Adipocyte (in vitro differentiated cells): ENCODE measurements at regions not wholly inside any gene's neighbourhood (a gene's known extent, or its start where the extent isn't known, plus 50 kb on each side); places are given as distances from the start of the nearest gene placed in this dataset.
A peak's percentile ranks its signal among the peaks of the same experiment; 100 is the strongest.

Experiments
- DNase-seq: peaks from one replicate; pipeline ENCODE4 v3.0.0-alpha.2; 2015; ENCODE audit warnings: low read depth
- H3K27me3 ChIP-seq: replicated peaks from 2 replicates; pipeline ENCODE4 v1.7.0; 2013; ENCODE audit warnings: mild to moderate bottlenecking, low read length, moderate library complexity; ENCODE audit not compliant: control insufficient read depth, insufficient read depth
- H3K36me3 ChIP-seq: 2 replicates; pipeline ENCODE4 v1.7.0; 2013; ENCODE audit warnings: low read length, mild to moderate bottlenecking, moderate library complexity; ENCODE audit not compliant: control insufficient read depth, insufficient read depth, severe bottlenecking
- H3K4me1 ChIP-seq: 2 replicates; pipeline ENCODE4 v1.7.0; 2013; ENCODE audit warnings: mild to moderate bottlenecking, low read length, moderate library complexity; ENCODE audit not compliant: control insufficient read depth, insufficient read depth
- H3K4me3 ChIP-seq: 2 replicates; pipeline ENCODE4 v1.7.0; 2013; ENCODE audit warnings: mild to moderate bottlenecking, low read length, moderate library complexity
- H3K9ac ChIP-seq: 2 replicates; pipeline ENCODE4 v1.7.0; 2013; ENCODE audit warnings: mild to moderate bottlenecking, low read length, moderate library complexity
- H3K9me3 ChIP-seq: 2 replicates; pipeline ENCODE4 v1.7.0; 2013; ENCODE audit warnings: mild to moderate bottlenecking, low read length, moderate library complexity; ENCODE audit not compliant: control insufficient read depth

GRCh38 chr2:212770240-212770639 lies 231.6 kb upstream of the ERBB4 start:
- Histone ChIP-seq H3K4me1 (no peaks in the 10 kb centered on the region), H3K36me3 (no peaks in the 10 kb centered on the region), H3K4me3 (no peak overlapping the region), H3K27me3 (no peaks in the 10 kb centered on the region), H3K9me3 (no peaks in the 10 kb centered on the region), H3K9ac (no peak overlapping the region)
- no peak for DNase-seq

GRCh38 chr2:212766921-212767320 lies 228.3 kb upstream of the ERBB4 start:
- Histone ChIP-seq H3K27me3 (no peaks in the 10 kb centered on the region), H3K9me3 (no peaks in the 10 kb centered on the region), H3K4me1 (no peaks in the 10 kb centered on the region), H3K36me3 (no peaks in the 10 kb centered on the region), H3K4me3 (no peak overlapping the region), H3K9ac (no peak overlapping the region)
- DNase-seq, result no peak

GRCh38 chr2:212752730-212753351 lies 214.2 kb upstream of the ERBB4 start:
- Histone ChIP-seq H3K4me3 (no peak overlapping the region), H3K36me3 (no peaks in the 10 kb centered on the region), H3K4me1 (no peaks in the 10 kb centered on the region), H3K9me3 (peaks cover 3% of the 10 kb centered on the region), H3K9ac (no peak overlapping the region), H3K27me3 (no peaks in the 10 kb centered on the region)
- no peak for DNase-seq

- H3K4me1 ChIP-seq, result no peaks in the 10 kb centered on the region
- no peaks in the 10 kb centered on the region for H3K27me3 ChIP-seq
- no peaks in the 10 kb centered on the region for H3K36me3 ChIP-seq
- H3K9ac ChIP-seq, result no peak overlapping the region
- H3K9me3 ChIP-seq, result no peaks in the 10 kb centered on the region
- H3K4me3 ChIP-seq, result no peak overlapping the region
- no peak for DNase-seq
These were observed 206.8 kb upstream of the ERBB4 start for GRCh38 chr2:212745359-212745758.

- no peak for DNase-seq
- Histone ChIP-seq H3K9ac (no peak overlapping the region), H3K9me3 (no peaks in the 10 kb centered on the region), H3K27me3 (no peaks in the 10 kb centered on the region), H3K4me1 (no peaks in the 10 kb centered on the region), H3K4me3 (no peak overlapping the region), H3K36me3 (no peaks in the 10 kb centered on the region)
These were observed 199.0 kb upstream of the ERBB4 start for GRCh38 chr2:212737392-212738172.

- no peak overlapping the region for H3K9ac ChIP-seq
- no peaks in the 10 kb centered on the region for H3K36me3 ChIP-seq
These were observed 197.8 kb upstream of the ERBB4 start for GRCh38 chr2:212736385-212736726.

GRCh38 chr2:212733273-212733672 lies 194.7 kb upstream of the ERBB4 start:
- DNase-seq, result no peak
- Histone ChIP-seq H3K9ac (no peak overlapping the region), H3K36me3 (no peaks in the 10 kb centered on the region), H3K4me1 (no peaks in the 10 kb centered on the region), H3K27me3 (no peaks in the 10 kb centered on the region), H3K4me3 (no peak overlapping the region), H3K9me3 (no peaks in the 10 kb centered on the region)

More at GRCh38 chr2:212736385-212736726, 197.8 kb upstream of the ERBB4 start:
- Histone ChIP-seq H3K4me1 (no peaks in the 10 kb centered on the region), H3K4me3 (no peak overlapping the region), H3K27me3 (no peaks in the 10 kb centered on the region), H3K9me3 (no peaks in the 10 kb centered on the region)
- DNase-seq, result no peak

GRCh38 chr2:212732860-212733259 lies 194.3 kb upstream of the ERBB4 start:
- peak; percentile 20 for DNase-seq
- H3K36me3 ChIP-seq, result no peaks in the 10 kb centered on the region
- no peaks in the 10 kb centered on the region for H3K9me3 ChIP-seq
- no peaks in the 10 kb centered on the region for H3K4me1 ChIP-seq
- no peaks in the 10 kb centered on the region for H3K27me3 ChIP-seq
- H3K9ac ChIP-seq, result no peak overlapping the region
- H3K4me3 ChIP-seq, result no peak overlapping the region

GRCh38 chr2:212730994-212731393 lies 192.4 kb upstream of the ERBB4 start:
- Histone ChIP-seq H3K9me3 (no peaks in the 10 kb centered on the region), H3K4me3 (no peak overlapping the region), H3K27me3 (no peaks in the 10 kb centered on the region), H3K9ac (no peak overlapping the region), H3K36me3 (no peaks in the 10 kb centered on the region), H3K4me1 (no peaks in the 10 kb centered on the region)
- DNase-seq, result no peak

GRCh38 chr2:212728717-212729116 lies 190.1 kb upstream of the ERBB4 start:
- no peak overlapping the region for H3K9ac ChIP-seq
- no peak overlapping the region for H3K4me3 ChIP-seq
- no peaks in the 10 kb centered on the region for H3K27me3 ChIP-seq
- no peaks in the 10 kb centered on the region for H3K9me3 ChIP-seq
- no peaks in the 10 kb centered on the region for H3K36me3 ChIP-seq
- DNase-seq, result no peak
- H3K4me1 ChIP-seq, result no peaks in the 10 kb centered on the region

GRCh38 chr2:212727751-212728150 lies 189.1 kb upstream of the ERBB4 start:
- DNase-seq, result peak; percentile 43
- Histone ChIP-seq H3K9ac (no peak overlapping the region), H3K4me3 (no peak overlapping the region), H3K9me3 (no peaks in the 10 kb centered on the region), H3K4me1 (peaks cover 6% of the 10 kb centered on the region), H3K36me3 (no peaks in the 10 kb centered on the region), H3K27me3 (no peaks in the 10 kb centered on the region)
